BLaER1 (cell line): ENCODE measurements at regions not wholly inside any gene's neighbourhood (a gene's known extent, or its start where the extent isn't known, plus 50 kb on each side); places are given as distances from the start of the nearest gene placed in this dataset.

Experiments
- H3K27ac ChIP-seq: shearing (Covaris generic); formaldehyde crosslinking; 2 replicates; pipeline ENCODE4 v1.8.1; 2022
- H3K27me3 ChIP-seq: shearing (Covaris generic); formaldehyde crosslinking; 2 replicates; pipeline ENCODE4 v1.8.1; 2022
- H3K36me3 ChIP-seq: shearing (Covaris generic); formaldehyde crosslinking; 2 replicates; pipeline ENCODE4 v1.8.1; 2022
- H3K4me1 ChIP-seq: shearing (Covaris generic); formaldehyde crosslinking; 2 replicates; pipeline ENCODE4 v1.8.1; 2022
- H3K4me2 ChIP-seq: shearing (Covaris generic); formaldehyde crosslinking; 2 replicates; pipeline ENCODE4 v1.8.1; 2022
- H3K4me3 ChIP-seq: shearing (Covaris generic); formaldehyde crosslinking; 2 replicates; pipeline ENCODE4 v1.8.1; 2022
- H3K9ac ChIP-seq: shearing (Covaris generic); formaldehyde crosslinking; 2 replicates; pipeline ENCODE4 v1.8.1; 2022
- H3K9me3 ChIP-seq: shearing (Covaris generic); formaldehyde crosslinking; 2 replicates; pipeline ENCODE4 v1.8.1; 2022
- H4K20me1 ChIP-seq: shearing (Covaris generic); formaldehyde crosslinking; 2 replicates; pipeline ENCODE4 v1.8.1; 2022
- Cebpa-rat ChIP-seq: shearing (Covaris generic); IDR thresholded peaks from 2 replicates; pipeline ENCODE4 v1.8.1; 2022

DNA sequence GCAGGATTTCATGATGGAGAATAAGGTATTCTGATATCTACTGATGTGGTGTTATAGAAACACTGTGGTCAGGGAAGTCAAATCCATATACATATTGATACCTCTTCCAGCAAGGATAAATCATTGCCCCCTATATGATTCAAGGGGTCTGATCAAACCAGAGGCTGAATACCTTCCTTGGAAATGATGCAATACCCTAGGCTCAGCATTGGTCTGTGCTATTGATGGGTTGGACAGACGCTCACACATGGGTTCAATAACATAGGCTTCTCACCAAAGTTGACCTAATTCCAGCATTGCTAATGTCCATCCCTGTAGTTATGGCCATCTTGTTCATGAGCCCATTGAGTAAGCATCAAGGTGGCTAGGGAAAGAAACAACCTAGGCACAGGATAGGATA lies 257.0 kb upstream of the USP24 start:
- no peaks in the 10 kb centered on the region for H3K4me1 ChIP-seq
- no peaks in the 10 kb centered on the region for H3K36me3 ChIP-seq
- H3K27ac ChIP-seq: no peak overlapping the region
- TF ChIP-seq Cebpa-rat: no peak
- no peak overlapping the region for H3K9ac ChIP-seq
- no peak overlapping the region for H3K4me3 ChIP-seq
- no peaks in the 10 kb centered on the region for H3K9me3 ChIP-seq
- no peaks in the 10 kb centered on the region for H3K27me3 ChIP-seq
- no peaks in the 10 kb centered on the region for H4K20me1 ChIP-seq
- no peak overlapping the region for H3K4me2 ChIP-seq

DNA sequence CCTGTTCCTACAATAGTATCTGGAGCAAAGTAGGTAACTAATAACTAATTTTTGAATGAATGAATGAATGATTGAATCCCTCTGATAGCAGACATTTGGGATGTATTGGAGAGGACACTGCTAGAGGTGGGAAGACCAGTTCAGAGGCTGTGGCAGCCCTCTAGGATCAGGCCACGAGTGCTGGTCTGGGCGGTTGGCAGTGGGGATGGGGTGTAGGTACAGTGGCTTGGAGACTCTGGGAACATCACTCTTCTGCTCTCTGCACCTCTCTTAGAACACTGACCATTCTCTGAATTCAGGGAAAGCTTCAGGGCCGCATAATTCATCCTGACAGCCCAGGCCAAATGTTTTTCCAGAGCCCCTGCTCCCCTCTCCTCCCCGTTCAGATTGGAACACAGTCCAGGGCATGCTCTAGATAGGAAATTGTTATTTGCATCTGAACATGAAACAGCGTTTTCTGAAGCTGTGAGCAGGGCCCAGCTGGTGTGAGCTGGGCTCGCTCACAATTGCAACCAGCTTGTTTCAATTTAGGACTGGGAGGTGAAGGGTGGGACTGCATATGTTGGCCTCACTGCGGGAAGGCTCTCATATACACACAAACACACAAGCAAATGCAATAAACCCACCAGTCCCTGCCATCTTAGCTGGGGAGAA lies 253.1 kb upstream of the USP24 start:
- no peaks in the 10 kb centered on the region for H3K36me3 ChIP-seq
- no peaks in the 10 kb centered on the region for H3K4me1 ChIP-seq
- TF ChIP-seq Cebpa-rat: no peak
- no peak overlapping the region for H3K4me3 ChIP-seq
- H4K20me1 ChIP-seq: no peaks in the 10 kb centered on the region
- no peak overlapping the region for H3K4me2 ChIP-seq
- H3K27ac ChIP-seq: no peak overlapping the region
- H3K9ac ChIP-seq: no peak overlapping the region
- no peaks in the 10 kb centered on the region for H3K9me3 ChIP-seq
- no peaks in the 10 kb centered on the region for H3K27me3 ChIP-seq

DNA sequence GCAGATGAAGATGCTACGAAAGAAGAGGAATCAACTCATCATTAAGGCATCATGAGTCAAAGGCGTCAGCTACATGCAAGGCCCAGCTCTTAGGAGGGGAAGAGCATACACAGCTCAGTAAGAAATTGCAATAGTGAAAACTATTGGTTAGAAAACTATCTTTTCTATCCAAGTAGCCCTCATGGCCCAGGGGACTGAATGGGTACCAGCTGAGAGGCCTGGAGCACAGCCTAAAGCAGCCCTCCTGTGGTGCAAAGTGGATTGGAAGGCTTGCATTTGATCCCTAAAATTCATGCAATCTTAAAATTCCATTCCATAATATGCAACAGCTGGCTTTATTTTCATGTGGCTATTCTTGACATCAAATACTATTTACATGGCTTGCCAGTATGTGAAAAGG lies 251.8 kb upstream of the USP24 start:
- no peak overlapping the region for H3K27ac ChIP-seq
- TF ChIP-seq Cebpa-rat: no peak

DNA sequence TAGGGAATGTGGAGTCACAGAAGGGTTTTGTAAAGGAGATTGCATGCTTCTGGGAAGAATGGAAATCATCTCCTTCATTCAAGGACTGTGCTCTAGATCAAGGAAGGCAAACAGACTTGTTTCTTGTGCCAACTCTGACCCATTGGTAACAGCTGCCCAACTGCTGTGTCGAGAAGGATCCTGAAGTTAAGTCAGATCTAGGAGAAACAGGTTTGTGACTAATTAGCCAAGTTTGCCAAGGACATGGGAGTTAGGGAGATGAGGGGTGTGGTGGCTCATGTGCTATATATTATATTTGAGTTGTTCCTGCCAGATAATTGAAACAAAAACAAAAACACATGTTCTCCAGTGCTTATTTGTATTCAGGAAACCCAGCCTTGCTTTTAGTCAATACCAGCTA lies 251.2 kb upstream of the USP24 start:
- Histone ChIP-seq H3K4me2 (no peak overlapping the region), H3K4me3 (no peak overlapping the region), H3K27ac (no peak overlapping the region), H4K20me1 (no peaks in the 10 kb centered on the region), H3K27me3 (no peaks in the 10 kb centered on the region), H3K4me1 (no peaks in the 10 kb centered on the region), H3K9ac (no peak overlapping the region), H3K9me3 (no peaks in the 10 kb centered on the region), H3K36me3 (no peaks in the 10 kb centered on the region)
- TF ChIP-seq Cebpa-rat: no peak

More for the DNA sequence above, 251.8 kb upstream of the USP24 start:
- H3K4me3 ChIP-seq: no peak overlapping the region
- H4K20me1 ChIP-seq: no peaks in the 10 kb centered on the region
- H3K36me3 ChIP-seq: no peaks in the 10 kb centered on the region
- H3K9ac ChIP-seq: no peak overlapping the region
- H3K27me3 ChIP-seq: no peaks in the 10 kb centered on the region
- no peaks in the 10 kb centered on the region for H3K4me1 ChIP-seq
- H3K4me2 ChIP-seq: no peak overlapping the region
- H3K9me3 ChIP-seq: no peaks in the 10 kb centered on the region

DNA sequence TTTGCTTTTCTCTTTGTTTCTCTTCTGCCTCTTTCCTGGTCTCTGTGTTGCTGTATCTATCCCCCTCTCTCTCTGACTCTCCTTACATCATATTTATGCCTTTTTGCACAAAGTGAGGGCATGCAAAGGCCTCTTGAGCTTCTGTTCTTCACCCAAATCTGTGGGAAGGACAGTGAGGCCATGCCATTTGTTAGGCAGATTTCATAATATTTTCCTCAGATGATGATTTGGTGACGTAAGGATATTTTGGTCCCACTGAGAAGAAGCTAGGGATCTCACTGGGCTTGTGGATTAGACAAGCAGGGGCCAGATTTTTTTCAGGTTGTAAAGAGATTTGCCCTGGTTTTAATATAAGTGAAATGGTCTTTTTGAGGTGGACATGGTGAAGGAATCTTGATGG lies 249.4 kb upstream of the USP24 start:
- Histone ChIP-seq H3K27ac (no peak overlapping the region), H3K36me3 (no peaks in the 10 kb centered on the region), H3K4me2 (no peak overlapping the region), H3K9ac (no peak overlapping the region), H4K20me1 (no peaks in the 10 kb centered on the region), H3K4me1 (no peaks in the 10 kb centered on the region), H3K27me3 (no peaks in the 10 kb centered on the region), H3K4me3 (no peak overlapping the region), H3K9me3 (no peaks in the 10 kb centered on the region)
- TF ChIP-seq Cebpa-rat: no peak

DNA sequence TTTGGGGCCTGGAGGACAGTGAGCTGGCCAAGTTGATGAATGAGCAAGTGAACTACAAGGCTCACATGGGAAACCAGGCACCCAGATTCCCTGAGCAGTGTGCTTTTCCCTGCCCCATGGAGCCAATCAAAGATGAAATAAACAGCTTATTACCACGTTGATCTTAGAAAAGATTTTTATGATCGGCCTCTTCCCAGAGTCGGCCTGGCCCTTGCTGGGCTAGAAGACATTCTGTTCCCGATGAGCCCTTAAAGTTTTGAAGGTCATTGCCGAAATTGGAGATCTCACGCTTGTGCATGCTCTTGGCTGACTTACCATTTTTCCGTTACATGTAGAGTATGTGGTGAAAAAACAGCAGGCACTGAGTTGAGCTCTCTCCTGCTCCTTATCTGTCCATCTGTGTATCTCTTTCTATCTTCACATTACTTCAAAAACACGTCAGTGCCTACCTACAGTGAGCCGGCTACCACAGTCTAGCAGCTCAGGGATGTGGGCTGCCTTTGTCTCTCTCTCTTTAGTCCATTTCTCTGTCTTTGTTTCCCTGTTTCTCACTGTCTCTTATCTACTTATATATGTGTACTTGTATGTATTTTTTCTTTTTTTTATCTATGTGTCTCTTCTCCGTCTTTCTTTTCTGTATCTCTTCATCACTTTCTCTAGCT lies 248.8 kb upstream of the USP24 start:
- no peak overlapping the region for H3K4me2 ChIP-seq
- no peaks in the 10 kb centered on the region for H3K4me1 ChIP-seq

DNA sequence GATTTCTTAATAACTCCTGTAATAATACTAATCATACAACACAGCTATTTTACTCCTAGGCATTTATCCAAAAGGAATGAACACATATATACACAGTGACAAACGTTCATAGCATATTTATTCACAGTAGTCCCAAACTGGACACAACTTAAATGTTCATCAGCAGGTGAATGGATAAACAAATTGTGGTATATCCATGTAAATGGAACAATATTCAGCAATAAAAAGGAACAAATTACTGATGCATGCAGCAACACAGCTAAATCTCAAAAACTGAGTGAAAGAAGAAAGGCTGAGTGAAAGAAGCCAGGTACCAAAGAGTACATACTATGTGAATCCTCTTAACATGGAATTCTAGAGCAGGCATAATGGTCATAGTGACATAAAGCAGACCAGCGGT lies 242.7 kb upstream of the USP24 start:
- H3K27me3 ChIP-seq: no peaks in the 10 kb centered on the region
- H3K4me3 ChIP-seq: no peak overlapping the region
- no peak for TF ChIP-seq Cebpa-rat
- no peak overlapping the region for H3K9ac ChIP-seq
- H3K4me1 ChIP-seq: no peaks in the 10 kb centered on the region
- H4K20me1 ChIP-seq: no peaks in the 10 kb centered on the region
- H3K9me3 ChIP-seq: peaks cover 13% of the 10 kb centered on the region
- H3K4me2 ChIP-seq: no peak overlapping the region
- H3K36me3 ChIP-seq: no peaks in the 10 kb centered on the region
- H3K27ac ChIP-seq: no peak overlapping the region

More for the DNA sequence above, 248.8 kb upstream of the USP24 start:
- Histone ChIP-seq H4K20me1 (no peaks in the 10 kb centered on the region), H3K36me3 (no peaks in the 10 kb centered on the region), H3K4me3 (no peak overlapping the region), H3K9me3 (no peaks in the 10 kb centered on the region), H3K9ac (no peak overlapping the region), H3K27me3 (no peaks in the 10 kb centered on the region), H3K27ac (no peak overlapping the region)
- no peak for TF ChIP-seq Cebpa-rat

DNA sequence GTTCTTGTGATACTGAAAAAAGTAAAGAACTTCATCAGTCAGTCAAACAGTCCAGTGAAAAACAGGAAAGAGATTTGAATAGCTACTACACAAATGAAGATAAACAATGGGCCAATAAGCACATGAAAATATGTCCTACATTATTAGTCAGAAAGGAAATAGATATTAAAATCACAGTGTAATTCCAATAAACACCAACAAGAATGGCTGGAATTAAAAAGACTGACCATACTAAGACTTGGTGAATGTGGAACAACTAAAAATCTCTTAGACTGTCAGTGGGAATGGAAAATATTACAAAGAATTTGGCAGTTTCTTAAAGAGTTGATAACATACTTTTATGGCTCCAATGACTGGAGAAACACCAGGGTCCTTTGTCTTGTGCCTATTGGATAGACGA lies 241.8 kb upstream of the USP24 start:
- peaks cover 13% of the 10 kb centered on the region for H3K9me3 ChIP-seq
- H3K9ac ChIP-seq: no peak overlapping the region
- no peak for TF ChIP-seq Cebpa-rat
- no peaks in the 10 kb centered on the region for H4K20me1 ChIP-seq
- no peaks in the 10 kb centered on the region for H3K36me3 ChIP-seq
- no peaks in the 10 kb centered on the region for H3K4me1 ChIP-seq
- H3K4me2 ChIP-seq: no peak overlapping the region
- H3K4me3 ChIP-seq: no peak overlapping the region
- H3K27ac ChIP-seq: no peak overlapping the region
- no peaks in the 10 kb centered on the region for H3K27me3 ChIP-seq

DNA sequence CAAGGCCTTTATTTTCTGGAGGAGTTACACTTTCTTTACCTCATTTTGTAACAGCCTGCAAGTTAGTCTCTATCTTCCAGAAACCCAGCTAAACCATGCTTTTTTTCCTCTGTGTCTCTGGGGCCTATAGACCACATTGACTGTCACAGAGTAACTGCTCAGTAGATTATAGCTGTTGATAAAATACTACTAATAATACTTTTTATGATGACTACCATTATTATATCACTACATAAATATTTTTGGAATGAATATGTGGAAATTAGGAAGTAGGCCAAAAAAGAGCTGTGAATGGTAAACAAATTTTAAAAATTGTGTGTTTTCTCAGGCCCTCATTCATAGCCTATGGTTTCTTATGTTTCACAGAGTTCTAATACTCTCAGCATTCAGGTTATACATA lies 233.1 kb upstream of the USP24 start:
- H3K4me1 ChIP-seq: peaks cover 7% of the 10 kb centered on the region
- no peaks in the 10 kb centered on the region for H4K20me1 ChIP-seq
- no peak overlapping the region for H3K27ac ChIP-seq
- TF ChIP-seq Cebpa-rat: no peak
- H3K9ac ChIP-seq: no peak overlapping the region
- H3K27me3 ChIP-seq: no peaks in the 10 kb centered on the region
- H3K4me3 ChIP-seq: no peak overlapping the region
- no peak overlapping the region for H3K4me2 ChIP-seq
- H3K36me3 ChIP-seq: no peaks in the 10 kb centered on the region
- H3K9me3 ChIP-seq: no peaks in the 10 kb centered on the region

DNA sequence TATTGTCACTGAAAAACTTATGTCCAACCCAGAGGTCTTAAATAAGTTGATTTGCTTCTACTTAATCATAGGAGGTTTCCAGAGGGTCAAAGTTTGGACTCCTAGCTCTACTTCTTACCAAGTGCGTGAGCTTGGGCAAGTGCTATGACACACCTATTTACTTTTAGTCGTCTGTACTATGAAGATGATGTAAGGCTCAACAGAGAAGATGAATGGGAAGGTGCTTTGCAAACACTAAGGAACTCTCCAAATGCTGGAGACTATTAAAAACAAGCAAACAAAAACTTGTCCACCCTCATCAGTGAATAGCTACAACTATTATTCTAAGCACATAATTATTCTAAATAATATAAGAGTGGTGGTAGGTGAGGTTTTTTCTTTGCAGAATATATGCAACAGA lies 232.3 kb upstream of the USP24 start:
- no peaks in the 10 kb centered on the region for H3K27me3 ChIP-seq
- peaks cover 7% of the 10 kb centered on the region for H3K4me1 ChIP-seq
- H3K27ac ChIP-seq: no peak overlapping the region
- H3K4me3 ChIP-seq: no peak overlapping the region
- no peak for TF ChIP-seq Cebpa-rat
- no peaks in the 10 kb centered on the region for H3K36me3 ChIP-seq
- no peak overlapping the region for H3K9ac ChIP-seq
- H4K20me1 ChIP-seq: no peaks in the 10 kb centered on the region
- H3K9me3 ChIP-seq: no peaks in the 10 kb centered on the region
- no peak overlapping the region for H3K4me2 ChIP-seq

DNA sequence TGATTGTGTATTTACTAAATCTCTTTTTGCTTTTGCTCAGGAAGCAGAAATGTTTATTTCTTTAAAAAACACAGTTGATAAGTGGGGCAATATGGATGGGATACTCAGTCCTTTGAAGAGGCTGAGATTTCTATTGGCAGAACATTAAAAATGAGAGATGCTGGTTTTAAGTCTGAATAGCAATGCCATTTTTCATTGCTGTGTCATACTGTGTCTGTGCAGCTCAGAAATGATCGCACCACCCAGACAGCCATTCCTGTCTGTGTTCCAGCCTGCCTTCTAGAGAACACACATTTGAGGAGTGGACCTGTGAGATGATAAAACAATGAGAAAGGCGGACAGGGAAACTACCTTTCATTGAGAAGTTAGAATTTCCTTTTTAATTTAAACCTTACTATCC lies 231.2 kb upstream of the USP24 start:
- Histone ChIP-seq H3K36me3 (no peaks in the 10 kb centered on the region), H3K4me3 (no peak overlapping the region), H3K27ac (no peak overlapping the region), H3K9ac (no peak overlapping the region), H4K20me1 (no peaks in the 10 kb centered on the region), H3K9me3 (no peaks in the 10 kb centered on the region), H3K4me1 (peaks cover 7% of the 10 kb centered on the region), H3K4me2 (no peak overlapping the region), H3K27me3 (no peaks in the 10 kb centered on the region)
- no peak for TF ChIP-seq Cebpa-rat
